ENCODE measurements at regions not wholly inside any gene's neighbourhood (a gene's known extent, or its start where the extent isn't known, plus 50 kb on each side); places are given as distances from the start of the nearest gene placed in this dataset.
"Not testable (repeated sequence)": the region's sequence is repeated elsewhere in the genome, so short reads cannot be mapped to it uniquely, and the experiment has no call there.

GRCh38 chr4:26241179-26241578 lies 79.6 kb upstream of the RBPJ start:
- Histone ChIP-seq H3K4me2 (no peak overlapping the region), H3K9me2 (replicated peaks; ENCODE audit: insufficient read depth) (no peaks in the 10 kb centered on the region), H3K9me3 (ENCODE audit: low read depth) (no peaks in the 10 kb centered on the region), H3K36me3 (replicated peaks; ENCODE audit: insufficient read depth, low read depth) (no peaks in the 10 kb centered on the region), H3K4me3 (no peak overlapping the region), H3K4me1 (ENCODE audit: insufficient read depth) (peaks cover 19% of the 10 kb centered on the region), H3K27ac (no peak overlapping the region), H3K79me2 (no peaks in the 10 kb centered on the region), H3K27me3 (no peaks in the 10 kb centered on the region), H4K20me1 (ENCODE audit: insufficient read depth, poor library complexity, severe bottlenecking) (no peaks in the 10 kb centered on the region), H2AFZ (no peak overlapping the region)
- TF ChIP-seq EZH2phosphoT487 (IDR thresholded peaks at IDR 0.05; ENCODE audit: low read depth, severe bottlenecking, unreplicated experiment) (no peak), CTCF (IDR thresholded peaks at IDR 0.05; ENCODE audit: poor library complexity) (no peak), EZH2 (IDR thresholded peaks at IDR 0.05; ENCODE audit: borderline replicate concordance) (no peak)
- WGBS (ENCODE audit: low lambda C conversion rate, missing lambda C conversion rate): 89% methylated on average over 4 of the region's 4 CpGs
- no peak for DNase-seq (ENCODE audit: low spot score)

DNA sequence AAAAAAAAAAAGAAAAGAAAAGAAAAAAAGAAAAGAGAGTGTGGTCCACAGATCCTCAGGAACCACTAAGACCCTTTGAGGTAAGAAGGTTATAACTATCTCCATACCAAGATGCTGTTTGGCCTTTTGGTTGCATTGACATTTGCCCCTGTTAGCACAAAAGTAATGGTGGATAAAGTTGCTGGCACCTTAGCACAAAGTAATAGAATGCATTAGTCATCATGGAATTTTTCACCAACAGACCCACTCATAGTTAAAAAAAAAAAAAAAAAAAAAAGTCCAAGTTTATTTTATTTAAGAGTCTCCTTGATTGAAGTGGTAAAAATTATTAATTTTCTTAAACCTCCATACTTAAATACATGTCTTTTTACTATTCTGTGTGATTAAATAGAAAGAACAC lies 78.4 kb upstream of the RBPJ start:
- TF ChIP-seq EZH2 (IDR thresholded peaks at IDR 0.05; ENCODE audit: borderline replicate concordance) (no peak), CTCF (IDR thresholded peaks at IDR 0.05; ENCODE audit: poor library complexity) (no peak), EZH2phosphoT487 (IDR thresholded peaks at IDR 0.05; ENCODE audit: low read depth, severe bottlenecking, unreplicated experiment) (no peak)
- no peak overlapping the region for H3K4me2 ChIP-seq

DNA sequence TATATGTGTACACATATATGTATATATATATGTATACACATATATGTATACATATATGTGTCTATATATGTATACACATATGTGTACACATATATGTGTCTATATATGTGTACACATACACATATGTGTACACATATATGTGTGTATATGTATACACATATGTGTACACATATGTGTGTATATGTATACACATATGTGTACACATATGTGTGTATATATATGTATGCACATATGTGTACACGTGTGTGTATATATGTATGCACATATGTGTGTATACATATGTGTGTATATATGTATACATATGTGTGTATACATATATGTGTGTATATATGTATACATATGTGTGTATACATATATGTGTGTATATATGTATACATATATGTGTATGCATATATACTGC lies 76.7 kb upstream of the RBPJ start:
- H3K36me3 ChIP-seq (replicated peaks; ENCODE audit: insufficient read depth, low read depth); H4K20me1 ChIP-seq (ENCODE audit: insufficient read depth, poor library complexity, severe bottlenecking); H3K4me3 ChIP-seq; H2AFZ ChIP-seq; H3K79me2 ChIP-seq; H3K27ac ChIP-seq; H3K9me2 ChIP-seq (replicated peaks; ENCODE audit: insufficient read depth); H3K4me2 ChIP-seq; DNase-seq (ENCODE audit: low spot score); H3K27me3 ChIP-seq; H3K4me1 ChIP-seq (ENCODE audit: insufficient read depth); H3K9me3 ChIP-seq (ENCODE audit: low read depth): not testable (repeated sequence)
- 0% methylated on average over 1 of the region's 1 CpG for WGBS (ENCODE audit: low lambda C conversion rate, missing lambda C conversion rate)

More for the DNA sequence above, 78.4 kb upstream of the RBPJ start:
- Histone ChIP-seq H3K27me3 (no peaks in the 10 kb centered on the region), H3K9me2 (replicated peaks; ENCODE audit: insufficient read depth) (no peaks in the 10 kb centered on the region), H3K36me3 (replicated peaks; ENCODE audit: insufficient read depth, low read depth) (no peaks in the 10 kb centered on the region), H2AFZ (no peak overlapping the region), H3K4me3 (no peak overlapping the region), H4K20me1 (ENCODE audit: insufficient read depth, poor library complexity, severe bottlenecking) (no peaks in the 10 kb centered on the region), H3K9me3 (ENCODE audit: low read depth) (no peaks in the 10 kb centered on the region), H3K4me1 (ENCODE audit: insufficient read depth) (peaks cover 19% of the 10 kb centered on the region), H3K79me2 (no peaks in the 10 kb centered on the region), H3K27ac (no peak overlapping the region)
- DNase-seq (ENCODE audit: low spot score): no peak

GRCh38 chr4:26248647-26249046 lies 72.2 kb upstream of the RBPJ start:
- peaks cover 5% of the 10 kb centered on the region for H3K4me1 ChIP-seq (ENCODE audit: insufficient read depth)
- no peak overlapping the region for H3K4me3 ChIP-seq
- H3K4me2 ChIP-seq: peak overlapping the region; percentile 18
- H3K27ac ChIP-seq: no peak overlapping the region
- H3K79me2 ChIP-seq: no peaks in the 10 kb centered on the region
- no peaks in the 10 kb centered on the region for H3K36me3 ChIP-seq (replicated peaks; ENCODE audit: insufficient read depth, low read depth)
- DNase-seq (ENCODE audit: low spot score): no peak
- H3K27me3 ChIP-seq: no peaks in the 10 kb centered on the region
- H2AFZ ChIP-seq: no peak overlapping the region
- no peak for TF ChIP-seq EZH2phosphoT487 (IDR thresholded peaks at IDR 0.05; ENCODE audit: low read depth, severe bottlenecking, unreplicated experiment)
- no peak for TF ChIP-seq EZH2 (IDR thresholded peaks at IDR 0.05; ENCODE audit: borderline replicate concordance)
- TF ChIP-seq CTCF (IDR thresholded peaks at IDR 0.05; ENCODE audit: poor library complexity): no peak
- H4K20me1 ChIP-seq (ENCODE audit: insufficient read depth, poor library complexity, severe bottlenecking): no peaks in the 10 kb centered on the region
- H3K9me2 ChIP-seq (replicated peaks; ENCODE audit: insufficient read depth): no peaks in the 10 kb centered on the region
- H3K9me3 ChIP-seq (ENCODE audit: low read depth): no peaks in the 10 kb centered on the region

Measured in hepatocyte (in vitro differentiated cells).